HCT116 (cell line): ENCODE measurements at regions not wholly inside any gene's neighbourhood (a gene's known extent, or its start where the extent isn't known, plus 50 kb on each side); places are given as distances from the start of the nearest gene placed in this dataset.

Experiments used
- ATAC-seq: fragments of 200-7000 bp; cut with Tn5 transposase; 2 replicates; pipeline ENCODE4 v1.9.1; 2020; ENCODE audit warnings: mild to moderate bottlenecking, moderate library complexity
- BruUV-seq: library from RNA; stranded (reverse); fragments of 400-500 nt; replicated peaks from 2 replicates; lab custom pipeline; 2021; lab: Mats Ljungman, UMichigan
- CTCF ChIA-PET: fragments of 300-600 bp; sonication (Branson Sonifier 250); formaldehyde crosslinking; loops from one replicate; lab custom pipeline; 2021; ENCODE audit warnings: antibody characterized with exemption; lab: Charles Lee
- POLR2A ChIA-PET: fragments of 300-600, 350-600 bp; sonication (Branson Sonifier 250); formaldehyde crosslinking; loops from one replicate; lab custom pipeline; 2021; ENCODE audit warnings: antibody characterized with exemption; lab: Charles Lee
- RAD21 ChIA-PET, 2 experiments: fragments of 300-600 bp; sonication (Branson Sonifier 250); formaldehyde crosslinking; loops; one replicate each; lab custom pipeline; 2023; ENCODE audit warnings: low total read pairs in 2 of 2; ENCODE audit not compliant: uncharacterized antibody in 2 of 2, unreplicated experiment in 2 of 2, low non-redundant PET in 1 of 2; lab: Charles Lee
- DNase-seq: peaks from one replicate; pipeline ENCODE4 v3.0.0-alpha.2; 2010; ENCODE audit warnings: low read depth, low spot score
- H2AFZ ChIP-seq: fragments of 200-600 bp; shearing (Covaris generic), sonication (generic); 2 replicates; pipeline ENCODE4 v1.6.1; 2017; ENCODE audit warnings: low read depth, mixed run types, mixed read lengths, antibody characterized with exemption, low read length; ENCODE audit not compliant: poor library complexity, severe bottlenecking
- H3K27ac ChIP-seq: 2 replicates; pipeline ENCODE4 v1.5.1; 2012; ENCODE audit warnings: low read depth, low read length
- H3K27me3 ChIP-seq: fragments of 200-600 bp; sonication (generic); 2 replicates; pipeline ENCODE4 v1.6.1; 2016; ENCODE audit warnings: mixed run types, low read length, mixed read lengths; ENCODE audit not compliant: insufficient read depth
- H3K36me3 ChIP-seq, 2 experiments: fragments of 200-500 bp in 1 of 2; fragments of 200-600 bp in 1 of 2; sonication (Bioruptor generic) in 1 of 2; sonication (generic) in 1 of 2; 2 replicates each; pipeline versions ENCODE4 v1.5.1 to v1.6.1; 2014 to 2016; ENCODE audit warnings: low read length in 2 of 2, inconsistent platforms in 1 of 2, mixed read lengths in 1 of 2, mixed run types in 1 of 2; ENCODE audit not compliant: insufficient read depth in 2 of 2, control insufficient read depth in 1 of 2
- H3K4me1 ChIP-seq, 2 experiments: fragments of 200-600 bp in 1 of 2; sonication (generic) in 1 of 2; 2 replicates each; pipeline versions ENCODE4 v1.5.1 to v1.6.1; 2012 to 2017; ENCODE audit warnings: low read length in 2 of 2, inconsistent platforms in 1 of 2, mild to moderate bottlenecking in 1 of 2, mixed read lengths in 1 of 2, mixed run types in 1 of 2, moderate library complexity in 1 of 2; ENCODE audit not compliant: insufficient read depth in 2 of 2, control insufficient read depth in 1 of 2
- H3K4me2 ChIP-seq: fragments of 200-600 bp; sonication (generic); 2 replicates; pipeline ENCODE4 v1.6.1; 2017; ENCODE audit warnings: mixed run types, low read length, mixed read lengths
- H3K4me3 ChIP-seq, 2 experiments: fragments of 200-600 bp in 1 of 2; sonication (generic) in 1 of 2; replicated peaks in 1 of 2; 2 replicates each; pipeline ENCODE4 v1.5.1; 2011 to 2016; ENCODE audit warnings: low read length in 2 of 2, control low read depth in 1 of 2, low read depth in 1 of 2, mild to moderate bottlenecking in 1 of 2, mixed read lengths in 1 of 2, mixed run types in 1 of 2
- H3K79me2 ChIP-seq: fragments of 200-600 bp; sonication (generic); 2 replicates; pipeline ENCODE4 v1.6.1; 2017; ENCODE audit warnings: mild to moderate bottlenecking, mixed run types, low read length, moderate library complexity, mixed read lengths; ENCODE audit not compliant: insufficient read depth
- H3K9ac ChIP-seq: fragments of 200-600 bp; sonication (generic); 2 replicates; pipeline ENCODE4 v1.6.1; 2016; ENCODE audit warnings: low read length, mixed read lengths
- H3K9me2 ChIP-seq: fragments of 200-600 bp; sonication (generic), shearing (Covaris generic); 2 replicates; pipeline ENCODE4 v1.6.1; 2017; ENCODE audit warnings: mixed run types, mild to moderate bottlenecking, moderate library complexity; ENCODE audit not compliant: insufficient read depth
- H3K9me3 ChIP-seq, 2 experiments: fragments of 200-500 bp in 1 of 2; fragments of 200-600 bp in 1 of 2; sonication (Bioruptor generic) in 1 of 2; sonication (generic) in 1 of 2; 2 replicates each; pipeline ENCODE4 v1.6.1; 2014 to 2017; ENCODE audit warnings: low read length in 2 of 2, mixed read lengths in 2 of 2, inconsistent platforms in 1 of 2, low read depth in 1 of 2, mild to moderate bottlenecking in 1 of 2, mixed run types in 1 of 2, moderate library complexity in 1 of 2; ENCODE audit not compliant: control insufficient read depth in 1 of 2, insufficient read depth in 1 of 2
- H4K20me1 ChIP-seq: fragments of 200-600 bp; sonication (generic), shearing (Covaris generic); 2 replicates; pipeline ENCODE4 v1.6.1; 2017; ENCODE audit warnings: mixed run types, mild to moderate bottlenecking, moderate library complexity; ENCODE audit not compliant: insufficient read depth
- CBX3 ChIP-seq: IDR thresholded peaks from 2 replicates; pipeline ENCODE4 v1.6.1; 2012; ENCODE audit warnings: low read depth
- CEBPB ChIP-seq: IDR thresholded peaks from 2 replicates; pipeline ENCODE4 v1.6.1; 2012; ENCODE audit warnings: low read depth
- CTCF ChIP-seq, 3 experiments: fragments of 200-600 bp in 1 of 3; sonication (generic) in 1 of 3; IDR thresholded peaks in 2 of 3; conservative IDR thresholded peaks in 1 of 3; 2 replicates each; pipeline ENCODE4 v1.5.1; 2012 to 2017; ENCODE audit warnings: low read depth in 2 of 3, low read length in 2 of 3, antibody characterized with exemption in 1 of 3, borderline replicate concordance in 1 of 3, control low read depth in 1 of 3, mild to moderate bottlenecking in 1 of 3, mixed read lengths in 1 of 3, mixed run types in 1 of 3, moderate library complexity in 1 of 3; ENCODE audit not compliant: insufficient read depth in 1 of 3
- ELF1 ChIP-seq: IDR thresholded peaks from 2 replicates; pipeline ENCODE4 v1.6.1; 2012; ENCODE audit warnings: low read depth, borderline replicate concordance
- EZH2 ChIP-seq: fragments of 200-600 bp; sonication (generic); IDR thresholded peaks from 2 replicates; pipeline ENCODE4 v1.6.1; 2017; ENCODE audit warnings: antibody characterized with exemption, mixed run types
- EZH2phosphoT487 ChIP-seq: fragments of 200-600 bp; IDR thresholded peaks from 2 replicates; pipeline ENCODE4 v1.6.1; 2018; ENCODE audit warnings: antibody characterized with exemption, borderline replicate concordance
- POLR2A ChIP-seq: IDR thresholded peaks from 2 replicates; pipeline ENCODE4 v1.7.0; 2011; ENCODE audit warnings: borderline replicate concordance; ENCODE audit not compliant: insufficient read depth, insufficient read length; ENCODE audit errors: extremely low read depth
- REST ChIP-seq: IDR thresholded peaks from 2 replicates; pipeline ENCODE4 v1.6.1; 2012; ENCODE audit warnings: low read depth
- SIN3A ChIP-seq: IDR thresholded peaks from 2 replicates; pipeline ENCODE4 v1.6.1; 2012; ENCODE audit warnings: low read depth
- SP1 ChIP-seq: IDR thresholded peaks from 2 replicates; pipeline ENCODE4 v1.6.1; 2012; ENCODE audit warnings: low read depth
- SRF ChIP-seq: IDR thresholded peaks from 2 replicates; pipeline ENCODE4 v1.6.1; 2012; ENCODE audit warnings: low read depth
- TCF7L2 ChIP-seq: IDR thresholded peaks from 2 replicates; pipeline ENCODE4 v1.7.0; 2011; ENCODE audit warnings: borderline replicate concordance, inconsistent platforms; ENCODE audit not compliant: insufficient read depth, insufficient read length; ENCODE audit errors: extremely low read depth
- ZBTB33 ChIP-seq: IDR thresholded peaks from 2 replicates; pipeline ENCODE4 v1.6.1; 2011; ENCODE audit warnings: mild to moderate bottlenecking, low read length, moderate library complexity; ENCODE audit not compliant: insufficient replicate concordance; ENCODE audit errors: extremely low read depth
- ZNF274 ChIP-seq: fragments of 200-500 bp; sonication (Bioruptor generic); IDR thresholded peaks from 2 replicates; pipeline ENCODE4 v1.6.1; 2014; ENCODE audit warnings: mild to moderate bottlenecking, low read depth, low read length, inconsistent platforms
- intact Hi-C: fragments of 100-400 bp; cut with micrococcal nuclease; formaldehyde crosslinking; loops from 2 replicates; pipeline ENCODE4 v1.10.0; 2022

- Histone ChIP-seq H3K9me3 (no peaks in the 10 kb centered on the region), H4K20me1 (no peaks in the 10 kb centered on the region), H3K4me3 (no peak overlapping the region), H3K4me2 (no peak overlapping the region), H3K4me1 (no peaks in the 10 kb centered on the region), H3K9me2 (no peaks in the 10 kb centered on the region), H3K9ac (no peak overlapping the region), H2AFZ (no peak overlapping the region), H3K27ac (no peak overlapping the region), H3K36me3 (no peaks in the 10 kb centered on the region), H3K27me3 (no peaks in the 10 kb centered on the region), H3K79me2 (no peaks in the 10 kb centered on the region)
- ATAC-seq (no peak), DNase-seq (no peak)
- RAD21 ChIA-PET, result no interaction called here
- intact Hi-C loops, result no loop called here
- POLR2A ChIA-PET, result no interaction called here
- no TSS peak for BruUV-seq
- CTCF ChIA-PET, result no interaction called here
- no peak for TF ChIP-seq TCF7L2
- no peak for TF ChIP-seq EZH2
- no peak for TF ChIP-seq REST
- no peak for TF ChIP-seq ZNF274
- no peak for TF ChIP-seq SP1
- no peak for TF ChIP-seq SRF
- TF ChIP-seq CBX3, result no peak
These were observed 74.1 kb upstream of the NANOGP8 start for GRCh38 chr15:35159170-35159569.

GRCh38 chr15:35151782-35152181 lies 66.7 kb upstream of the NANOGP8 start:
- no peaks in the 10 kb centered on the region for H4K20me1 ChIP-seq
- ATAC-seq (no peak), DNase-seq (no peak)
- no peak overlapping the region for H3K9ac ChIP-seq
- no peaks in the 10 kb centered on the region for H3K79me2 ChIP-seq
- CTCF ChIA-PET, result no interaction called here
- H3K36me3 ChIP-seq, result no peaks in the 10 kb centered on the region
- H3K4me2 ChIP-seq, result no peak overlapping the region
- intact Hi-C loops, result no loop called here
- H2AFZ ChIP-seq, result no peak overlapping the region
- H3K9me3 ChIP-seq, result no peaks in the 10 kb centered on the region
- H3K4me1 ChIP-seq, result no peaks in the 10 kb centered on the region
- no peaks in the 10 kb centered on the region for H3K27me3 ChIP-seq
- POLR2A ChIA-PET, result no interaction called here
- no peaks in the 10 kb centered on the region for H3K9me2 ChIP-seq
- no peak overlapping the region for H3K4me3 ChIP-seq
- H3K27ac ChIP-seq, result no peak overlapping the region
- RAD21 ChIA-PET, result no interaction called here
- no TSS peak for BruUV-seq
- TF ChIP-seq CTCF (IDR thresholded peaks at IDR 0.05 in 2 of 3, conservative IDR thresholded peaks at IDR 0.05 in 1 of 3; ENCODE audit: borderline replicate concordance in 1 of 3, insufficient read depth in 1 of 3, low read depth in 2 of 3, low read length in 2 of 3), result no peak
- no peak for TF ChIP-seq ZNF274
- TF ChIP-seq CEBPB, result no peak
- no peak for TF ChIP-seq EZH2phosphoT487
- no peak for TF ChIP-seq POLR2A
- no peak for TF ChIP-seq TCF7L2
- no peak for TF ChIP-seq ELF1
- no peak for TF ChIP-seq SIN3A
- no peak for TF ChIP-seq ZBTB33
